IPS-18a (cell line): ENCODE measurements at regions not wholly inside any gene's neighbourhood (a gene's known extent, or its start where the extent isn't known, plus 50 kb on each side); places are given as distances from the start of the nearest gene placed in this dataset.
"Not testable (repeated sequence)": the region's sequence is repeated elsewhere in the genome, so short reads cannot be mapped to it uniquely, and the experiment has no call there.

Experiments
- H3K27ac ChIP-seq: one replicate; pipeline ENCODE4 v1.5.1; 2013; ENCODE audit warnings: low read length
- H3K27me3 ChIP-seq: one replicate; pipeline ENCODE4 v1.6.1; 2013; ENCODE audit warnings: mild to moderate bottlenecking, low read length; ENCODE audit not compliant: control insufficient read depth, insufficient read depth
- H3K36me3 ChIP-seq: one replicate; pipeline ENCODE4 v1.6.1; 2013; ENCODE audit warnings: low read depth, low read length; ENCODE audit not compliant: control insufficient read depth
- H3K4me1 ChIP-seq: one replicate; pipeline ENCODE4 v1.6.1; 2013; ENCODE audit warnings: low read depth, low read length; ENCODE audit not compliant: control insufficient read depth
- H3K4me3 ChIP-seq: one replicate; pipeline ENCODE4 v1.5.1; 2013; ENCODE audit warnings: low read length
- H3K9ac ChIP-seq: one replicate; pipeline ENCODE4 v1.6.1; 2013; ENCODE audit warnings: mild to moderate bottlenecking, low read length, moderate library complexity
- H3K9me3 ChIP-seq: one replicate; pipeline ENCODE4 v1.6.1; 2013; ENCODE audit warnings: low read depth, low read length; ENCODE audit not compliant: control insufficient read depth

DNA sequence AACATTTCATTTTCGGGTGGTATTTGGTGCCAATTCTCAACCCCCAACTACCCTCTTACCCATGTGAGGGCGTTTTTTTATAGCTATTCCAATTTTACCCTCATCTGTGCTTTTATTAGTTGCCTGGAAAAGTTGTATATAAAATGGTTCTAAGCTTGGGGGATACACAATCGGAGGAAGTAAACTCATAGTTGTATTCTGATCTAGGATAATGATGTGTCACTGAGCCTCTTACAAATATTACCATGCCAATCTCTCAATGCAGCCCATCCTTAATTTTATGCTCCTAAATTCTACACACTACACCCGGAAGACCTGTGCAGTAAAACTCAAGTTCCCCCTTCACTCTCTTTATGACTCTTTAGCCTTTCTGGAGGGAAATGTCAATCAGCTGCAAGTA, 1206.5 kb upstream of the FLRT2 start:
- Histone ChIP-seq H3K36me3 (no peaks in the 10 kb centered on the region), H3K9ac (no peak overlapping the region), H3K9me3 (no peaks in the 10 kb centered on the region), H3K27me3 (no peaks in the 10 kb centered on the region), H3K27ac (no peak overlapping the region), H3K4me1 (peaks cover 5% of the 10 kb centered on the region), H3K4me3 (no peak overlapping the region)

DNA sequence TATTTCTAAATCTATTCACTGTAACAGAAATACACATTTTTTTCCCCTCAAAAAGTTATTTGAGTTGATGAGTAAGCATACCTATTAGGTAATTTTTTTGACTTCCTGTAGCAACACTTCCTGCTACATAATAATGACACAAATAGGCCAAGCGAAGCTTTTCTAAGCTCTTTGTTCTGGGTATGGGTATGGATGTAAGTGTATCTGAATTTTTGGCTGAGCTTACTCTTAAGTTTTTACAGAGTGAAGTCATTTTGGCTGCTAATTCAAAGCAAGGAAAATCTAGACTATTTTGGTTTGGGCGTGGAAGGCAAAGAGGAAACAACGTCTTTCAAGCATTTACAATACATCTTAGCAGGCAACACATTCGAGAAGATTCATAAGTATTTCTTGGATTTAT, 1206.0 kb upstream of the FLRT2 start:
- Histone ChIP-seq H3K9me3 (no peaks in the 10 kb centered on the region), H3K27me3 (no peaks in the 10 kb centered on the region), H3K4me3 (no peak overlapping the region), H3K36me3 (no peaks in the 10 kb centered on the region), H3K9ac (no peak overlapping the region), H3K27ac (no peak overlapping the region), H3K4me1 (peaks cover 5% of the 10 kb centered on the region)

DNA sequence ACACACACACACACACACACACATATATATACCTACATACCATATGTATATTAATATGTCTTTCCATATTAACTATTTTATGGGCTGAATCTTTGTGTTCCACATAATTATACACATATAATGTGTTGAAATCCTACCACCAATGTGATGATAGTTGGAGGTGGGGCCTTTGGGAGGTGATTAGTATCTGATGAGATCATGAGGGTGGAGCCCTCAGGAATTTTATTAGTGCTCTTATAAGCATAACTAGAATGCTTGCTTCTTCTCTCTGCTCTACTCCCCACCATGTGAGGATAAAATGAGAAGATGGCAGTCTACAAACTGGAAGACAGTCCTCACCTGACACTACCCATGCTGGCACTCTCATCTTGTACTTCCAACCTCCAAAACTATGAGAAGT, 1193.5 kb upstream of the FLRT2 start:
- H3K9me3 ChIP-seq = no peaks in the 10 kb centered on the region
- no peaks in the 10 kb centered on the region for H3K4me1 ChIP-seq
- no peaks in the 10 kb centered on the region for H3K36me3 ChIP-seq
- H3K4me3 ChIP-seq = no peak overlapping the region
- H3K9ac ChIP-seq = no peak overlapping the region
- no peaks in the 10 kb centered on the region for H3K27me3 ChIP-seq
- no peak overlapping the region for H3K27ac ChIP-seq

DNA sequence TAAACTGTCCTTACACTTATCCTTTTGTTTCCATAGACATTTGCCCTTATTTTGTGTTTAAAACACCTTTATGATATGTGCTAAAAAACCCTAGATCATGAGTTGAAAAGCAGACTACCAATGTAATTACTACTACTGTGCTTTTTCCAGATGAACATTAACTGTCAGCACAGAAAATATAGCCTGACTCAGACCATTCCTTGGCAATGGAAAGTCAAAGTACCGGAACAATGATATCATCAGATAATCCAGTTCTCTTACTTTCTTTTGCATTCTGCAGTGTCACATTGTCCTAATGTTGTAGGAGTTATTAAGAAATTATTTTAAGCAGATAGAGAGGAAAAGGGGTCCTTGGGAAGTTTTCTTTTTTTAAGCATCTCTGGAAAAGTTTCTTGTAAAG, 1189.0 kb upstream of the FLRT2 start:
- Histone ChIP-seq H3K9ac (no peak overlapping the region), H3K27ac (no peak overlapping the region), H3K27me3 (no peaks in the 10 kb centered on the region), H3K9me3 (no peaks in the 10 kb centered on the region), H3K4me1 (no peaks in the 10 kb centered on the region), H3K36me3 (no peaks in the 10 kb centered on the region), H3K4me3 (no peak overlapping the region)

DNA sequence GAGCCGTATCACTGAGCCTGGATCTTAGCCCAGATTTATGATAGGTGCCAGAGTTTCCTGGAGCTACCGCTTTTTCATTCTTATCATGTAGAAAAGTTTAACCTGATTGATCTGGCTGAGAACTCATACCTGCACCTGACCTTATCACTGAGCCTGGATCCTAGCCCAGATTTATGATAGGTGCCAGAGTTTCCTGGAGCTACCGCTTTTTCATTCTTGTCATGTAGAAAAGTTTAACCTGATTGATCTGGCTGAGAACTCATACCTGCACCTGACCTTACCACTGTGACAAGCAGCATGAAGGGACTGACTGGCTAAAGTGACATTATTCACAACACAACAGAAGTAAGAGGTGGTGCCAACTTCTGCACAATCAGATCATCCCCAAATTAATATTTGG, 1188.1 kb upstream of the FLRT2 start:
- not testable (repeated sequence) for H3K9me3 ChIP-seq, H3K4me1 ChIP-seq, H3K9ac ChIP-seq, H3K27me3 ChIP-seq, H3K4me3 ChIP-seq, H3K36me3 ChIP-seq, H3K27ac ChIP-seq

DNA sequence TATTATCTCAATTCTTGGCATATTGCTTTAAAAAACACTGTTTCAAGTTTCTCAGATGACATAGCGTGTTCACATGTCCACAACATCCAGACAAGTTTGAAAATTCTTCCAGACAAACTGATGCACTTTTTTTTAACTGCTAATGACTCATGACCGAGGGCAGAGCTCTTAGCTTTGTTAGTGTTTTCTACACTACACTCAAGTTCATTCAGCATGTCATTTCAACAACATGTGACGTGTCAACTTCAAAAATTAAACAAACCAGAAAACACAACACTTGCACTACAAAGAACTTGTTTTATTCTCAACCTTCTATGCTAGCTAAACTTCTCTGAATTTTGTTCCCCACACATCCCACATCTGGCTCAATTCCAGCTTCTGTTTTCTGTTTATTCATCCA, 1186.3 kb upstream of the FLRT2 start:
- Histone ChIP-seq H3K9ac (no peak overlapping the region), H3K27me3 (no peaks in the 10 kb centered on the region), H3K36me3 (no peaks in the 10 kb centered on the region), H3K4me1 (no peaks in the 10 kb centered on the region), H3K27ac (no peak overlapping the region), H3K4me3 (no peak overlapping the region), H3K9me3 (no peaks in the 10 kb centered on the region)

DNA sequence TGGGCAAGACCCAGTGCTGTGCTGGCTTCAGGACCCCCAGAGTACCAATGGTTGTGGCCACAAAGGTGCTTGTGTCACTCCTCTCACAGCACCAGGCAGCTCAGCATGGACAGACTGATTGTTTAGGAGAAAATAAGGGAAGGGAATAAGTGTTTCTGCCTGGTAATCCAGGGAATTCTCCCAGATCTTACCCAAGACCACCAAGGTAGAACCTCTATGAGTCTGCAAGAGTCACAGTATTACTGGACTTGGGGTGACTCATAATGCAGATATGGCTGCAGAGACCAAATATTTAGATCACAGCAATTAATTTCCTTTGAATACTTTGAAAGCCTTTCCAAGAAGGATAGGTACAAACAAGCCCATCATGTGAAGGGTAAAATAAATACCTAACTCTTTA, 1178.3 kb upstream of the FLRT2 start:
- H3K36me3 ChIP-seq = no peaks in the 10 kb centered on the region
- H3K27me3 ChIP-seq = no peaks in the 10 kb centered on the region
- no peak overlapping the region for H3K4me3 ChIP-seq
- no peaks in the 10 kb centered on the region for H3K4me1 ChIP-seq
- no peak overlapping the region for H3K9ac ChIP-seq
- H3K27ac ChIP-seq = no peak overlapping the region
- no peaks in the 10 kb centered on the region for H3K9me3 ChIP-seq

DNA sequence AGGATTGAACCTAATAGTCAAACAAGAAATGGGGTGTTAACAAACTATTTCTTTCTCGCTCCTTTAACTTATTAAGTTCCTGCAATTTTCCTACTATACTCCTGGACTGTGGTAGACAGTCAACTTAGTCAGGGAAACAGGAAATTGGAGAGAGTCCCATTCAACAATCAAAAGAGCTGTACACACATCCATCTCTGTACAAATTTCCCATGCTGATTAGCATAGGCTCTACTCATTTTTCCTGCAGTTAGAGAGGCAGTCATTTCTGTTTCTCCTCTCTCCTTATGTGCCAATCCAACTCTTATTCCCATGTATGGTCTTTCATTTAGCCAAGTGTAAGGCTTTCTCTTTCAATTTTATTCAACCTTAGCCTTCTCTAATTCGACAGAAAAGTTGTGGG, 1168.5 kb upstream of the FLRT2 start:
- Histone ChIP-seq H3K4me3 (no peak overlapping the region), H3K9me3 (no peaks in the 10 kb centered on the region), H3K4me1 (no peaks in the 10 kb centered on the region), H3K27ac (no peak overlapping the region), H3K27me3 (no peaks in the 10 kb centered on the region), H3K9ac (no peak overlapping the region), H3K36me3 (no peaks in the 10 kb centered on the region)

DNA sequence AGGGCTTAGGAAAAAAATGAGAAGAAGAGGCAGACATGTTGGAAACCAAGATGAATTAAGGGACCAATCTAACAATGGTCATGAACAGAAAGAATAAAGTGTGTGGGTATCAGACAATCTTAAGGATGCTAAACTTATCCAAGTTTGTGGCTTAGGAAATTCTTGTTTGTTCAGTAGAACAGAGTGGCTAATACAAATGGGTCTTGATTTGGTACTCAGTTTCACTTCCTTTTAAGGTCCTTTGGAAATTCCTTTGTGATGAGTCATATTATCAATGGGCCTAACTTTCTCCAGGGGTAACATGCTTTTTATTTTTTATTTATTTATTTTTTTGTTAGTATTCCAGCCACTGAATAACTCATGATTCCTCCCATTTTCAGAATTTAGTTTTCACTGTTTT, 1154.7 kb upstream of the FLRT2 start:
- H3K4me3 ChIP-seq = no peak overlapping the region
- no peak overlapping the region for H3K27ac ChIP-seq
- H3K27me3 ChIP-seq = no peaks in the 10 kb centered on the region
- H3K36me3 ChIP-seq = no peaks in the 10 kb centered on the region
- H3K9ac ChIP-seq = no peak overlapping the region
- no peaks in the 10 kb centered on the region for H3K9me3 ChIP-seq
- peaks cover 5% of the 10 kb centered on the region for H3K4me1 ChIP-seq

DNA sequence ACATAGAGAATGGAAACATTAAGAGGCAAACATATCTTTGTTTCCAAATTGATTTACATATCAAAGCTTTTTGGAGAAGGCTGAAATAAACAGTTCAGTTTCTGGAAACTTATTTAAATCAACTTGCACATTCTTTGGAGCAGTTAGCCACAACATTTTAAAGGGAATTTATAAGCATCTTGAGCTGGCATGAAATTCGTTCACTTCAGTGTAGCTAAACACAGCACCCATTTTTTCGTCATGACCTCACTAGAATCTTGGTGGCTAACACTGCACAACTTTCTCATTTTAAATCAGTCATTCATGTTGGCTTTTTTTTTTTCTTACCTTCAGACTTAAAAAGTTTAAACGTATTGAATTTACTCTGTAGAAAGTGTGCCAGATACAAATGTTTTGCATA, 1139.9 kb upstream of the FLRT2 start:
- Histone ChIP-seq H3K4me3 (no peak overlapping the region), H3K4me1 (no peaks in the 10 kb centered on the region), H3K27ac (no peak overlapping the region), H3K9ac (no peak overlapping the region), H3K27me3 (no peaks in the 10 kb centered on the region), H3K9me3 (no peaks in the 10 kb centered on the region), H3K36me3 (no peaks in the 10 kb centered on the region)

DNA sequence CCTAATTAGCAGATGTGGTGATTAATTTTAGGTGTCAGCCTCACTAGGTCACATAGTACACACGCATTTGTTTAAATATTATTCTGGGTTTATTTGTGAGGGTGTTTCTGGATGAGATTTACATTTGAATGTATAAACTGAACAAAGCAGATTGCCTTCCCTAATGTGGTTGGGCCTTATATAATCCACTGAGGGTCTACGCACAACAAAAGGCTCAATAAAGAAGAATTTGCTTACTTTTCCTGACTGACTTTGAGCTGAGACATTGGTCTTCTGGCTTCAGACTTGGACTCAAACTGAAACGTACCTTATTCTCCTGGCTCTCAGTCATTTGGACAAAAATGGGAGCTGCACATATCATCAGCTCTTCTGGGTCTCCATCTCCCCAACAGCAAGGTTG, 1132.3 kb upstream of the FLRT2 start:
- Histone ChIP-seq H3K4me3 (no peak overlapping the region), H3K9me3 (no peaks in the 10 kb centered on the region), H3K9ac (no peak overlapping the region), H3K4me1 (no peaks in the 10 kb centered on the region), H3K27me3 (no peaks in the 10 kb centered on the region), H3K27ac (no peak overlapping the region), H3K36me3 (no peaks in the 10 kb centered on the region)

DNA sequence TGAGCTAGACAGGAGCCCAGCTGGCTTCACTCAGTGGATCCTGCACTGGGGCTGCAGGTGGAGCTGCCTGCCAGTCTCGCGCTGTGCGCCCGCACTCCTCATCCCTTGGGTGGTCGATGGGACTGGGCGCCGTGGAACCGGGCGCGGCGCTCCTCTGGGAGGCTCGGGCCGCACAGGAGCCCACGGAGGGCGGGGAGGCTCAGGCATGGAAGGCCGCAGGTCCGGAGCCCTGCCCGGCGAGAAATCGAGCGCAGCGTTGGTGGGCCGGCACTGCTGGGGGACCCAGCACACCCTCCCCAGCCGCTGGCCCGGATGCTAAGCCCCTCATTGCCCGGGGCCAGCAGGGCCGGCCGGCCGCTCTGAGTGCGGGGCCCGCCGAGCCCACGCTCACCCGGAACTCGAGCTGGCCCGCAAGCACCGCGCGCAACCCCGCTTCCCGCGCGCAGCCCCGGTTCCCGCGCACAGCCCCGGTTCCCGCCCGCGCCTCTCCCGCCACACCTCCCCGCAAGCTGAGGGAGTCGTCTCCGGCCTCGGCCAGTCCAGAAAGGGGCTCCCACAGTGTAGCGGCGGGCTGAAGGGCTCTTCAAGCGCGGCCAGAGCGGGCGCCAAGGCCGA, 1130.5 kb upstream of the FLRT2 start:
- Histone ChIP-seq H3K4me3 (no peak overlapping the region), H3K27me3 (no peaks in the 10 kb centered on the region), H3K9me3 (no peaks in the 10 kb centered on the region), H3K36me3 (no peaks in the 10 kb centered on the region), H3K4me1 (peaks cover 9% of the 10 kb centered on the region), H3K27ac (no peak overlapping the region), H3K9ac (no peak overlapping the region)
